ENCODE measurements at regions not wholly inside any gene's neighbourhood (a gene's known extent, or its start where the extent isn't known, plus 50 kb on each side); places are given as distances from the start of the nearest gene placed in this dataset.

DNA sequence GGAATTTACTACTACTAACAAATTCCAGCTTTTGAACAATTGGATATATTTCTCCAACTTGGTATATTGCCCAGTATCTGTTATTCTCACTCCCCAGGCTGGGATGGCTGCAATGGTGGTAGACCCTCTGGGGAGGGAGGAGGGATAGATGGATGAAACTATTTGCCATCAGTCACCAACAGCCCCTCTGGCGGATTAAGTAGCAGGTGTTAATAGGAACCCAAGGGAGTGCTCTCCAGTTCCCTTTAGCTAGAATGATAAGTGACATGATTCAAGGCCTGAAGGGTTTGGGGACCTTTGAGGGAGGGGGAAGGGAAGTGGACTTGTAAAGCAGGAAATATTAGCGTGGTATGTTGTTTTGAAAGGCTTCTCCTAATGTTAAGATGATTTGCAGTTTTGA lies 824.0 kb upstream of the ARRDC3 start:
- TF ChIP-seq, protein P1, sequence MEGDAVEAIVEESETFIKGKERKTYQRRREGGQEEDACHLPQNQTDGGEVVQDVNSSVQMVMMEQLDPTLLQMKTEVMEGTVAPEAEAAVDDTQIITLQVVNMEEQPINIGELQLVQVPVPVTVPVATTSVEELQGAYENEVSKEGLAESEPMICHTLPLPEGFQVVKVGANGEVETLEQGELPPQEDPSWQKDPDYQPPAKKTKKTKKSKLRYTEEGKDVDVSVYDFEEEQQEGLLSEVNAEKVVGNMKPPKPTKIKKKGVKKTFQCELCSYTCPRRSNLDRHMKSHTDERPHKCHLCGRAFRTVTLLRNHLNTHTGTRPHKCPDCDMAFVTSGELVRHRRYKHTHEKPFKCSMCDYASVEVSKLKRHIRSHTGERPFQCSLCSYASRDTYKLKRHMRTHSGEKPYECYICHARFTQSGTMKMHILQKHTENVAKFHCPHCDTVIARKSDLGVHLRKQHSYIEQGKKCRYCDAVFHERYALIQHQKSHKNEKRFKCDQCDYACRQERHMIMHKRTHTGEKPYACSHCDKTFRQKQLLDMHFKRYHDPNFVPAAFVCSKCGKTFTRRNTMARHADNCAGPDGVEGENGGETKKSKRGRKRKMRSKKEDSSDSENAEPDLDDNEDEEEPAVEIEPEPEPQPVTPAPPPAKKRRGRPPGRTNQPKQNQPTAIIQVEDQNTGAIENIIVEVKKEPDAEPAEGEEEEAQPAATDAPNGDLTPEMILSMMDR (IDR thresholded peaks at IDR 0.05), result no peak
- TF ChIP-seq POLR2A (IDR thresholded peaks at IDR 0.05), result no peak

All from heart left ventricle (tissue), 13 donors.